ENCODE measurements at regions not wholly inside any gene's neighbourhood (a gene's known extent, or its start where the extent isn't known, plus 50 kb on each side); places are given as distances from the start of the nearest gene placed in this dataset.
A peak's percentile ranks its signal among the peaks of the same experiment; 100 is the strongest.
"Not testable (repeated sequence)": the region's sequence is repeated elsewhere in the genome, so short reads cannot be mapped to it uniquely, and the experiment has no call there.

- Histone ChIP-seq H3K4me1 (ENCODE audit: control insufficient read depth, insufficient read depth, low read length) (no peaks in the 10 kb centered on the region), H3K4me3 (ENCODE audit: low read depth, low read length) (no peak overlapping the region)
- no peak for DNase-seq (ENCODE audit: low read depth in 4 of 6, low spot score in 6 of 6)
Measured at GRCh38 chr3:104360038-104360437, 1006.7 kb upstream of the ALCAM start.

GRCh38 chr3:104361748-104362147 is 1005.0 kb upstream of the ALCAM start:
- H3K27me3 ChIP-seq (ENCODE audit: control insufficient read depth, insufficient read depth, low read length); H3K4me1 ChIP-seq (ENCODE audit: control insufficient read depth, insufficient read depth, low read length); H3K9me3 ChIP-seq (ENCODE audit: control insufficient read depth, insufficient read depth, low read length); DNase-seq (ENCODE audit: low read depth in 4 of 6, low spot score in 6 of 6); H3K4me3 ChIP-seq (ENCODE audit: low read depth, low read length); H3K27ac ChIP-seq (ENCODE audit: low read depth, low read length); H3K36me3 ChIP-seq (ENCODE audit: control insufficient read depth, insufficient read depth, low read length): not testable (repeated sequence)
- 100% methylated on average over 4 of the region's 8 CpGs for WGBS (ENCODE audit: insufficient coverage)

More at GRCh38 chr3:104360038-104360437, 1006.7 kb upstream of the ALCAM start:
- Histone ChIP-seq H3K9me3 (ENCODE audit: control insufficient read depth, insufficient read depth, low read length) (no peaks in the 10 kb centered on the region), H3K36me3 (ENCODE audit: control insufficient read depth, insufficient read depth, low read length) (no peaks in the 10 kb centered on the region), H3K27me3 (ENCODE audit: control insufficient read depth, insufficient read depth, low read length) (no peaks in the 10 kb centered on the region), H3K27ac (ENCODE audit: low read depth, low read length) (peak overlapping the region; percentile 45)

GRCh38 chr3:104362319-104362718 is 1004.4 kb upstream of the ALCAM start:
- DNase-seq (ENCODE audit: low read depth in 4 of 6, low spot score in 6 of 6): no peak
- no peak overlapping the region for H3K27ac ChIP-seq (ENCODE audit: low read depth, low read length)
- no peaks in the 10 kb centered on the region for H3K9me3 ChIP-seq (ENCODE audit: control insufficient read depth, insufficient read depth, low read length)
- H3K4me3 ChIP-seq (ENCODE audit: low read depth, low read length): no peak overlapping the region
- WGBS (ENCODE audit: insufficient coverage): 99% methylated on average over 5 of the region's 6 CpGs
- H3K27me3 ChIP-seq (ENCODE audit: control insufficient read depth, insufficient read depth, low read length): no peaks in the 10 kb centered on the region
- H3K4me1 ChIP-seq (ENCODE audit: control insufficient read depth, insufficient read depth, low read length): no peaks in the 10 kb centered on the region
- H3K36me3 ChIP-seq (ENCODE audit: control insufficient read depth, insufficient read depth, low read length): no peaks in the 10 kb centered on the region

- Histone ChIP-seq H3K27me3 (ENCODE audit: control insufficient read depth, insufficient read depth, low read length) (no peaks in the 10 kb centered on the region), H3K27ac (ENCODE audit: low read depth, low read length) (peak overlapping the region; percentile 61), H3K9me3 (ENCODE audit: control insufficient read depth, insufficient read depth, low read length) (no peaks in the 10 kb centered on the region), H3K4me1 (ENCODE audit: control insufficient read depth, insufficient read depth, low read length) (no peaks in the 10 kb centered on the region), H3K36me3 (ENCODE audit: control insufficient read depth, insufficient read depth, low read length) (no peaks in the 10 kb centered on the region), H3K4me3 (ENCODE audit: low read depth, low read length) (no peak overlapping the region)
- peak in 1 of 6 donors; percentile 35 for DNase-seq (ENCODE audit: low read depth in 4 of 6, low spot score in 6 of 6)
- WGBS (ENCODE audit: insufficient coverage): no CpG with 5 or more reads among the region's 3 CpGs
Measured at GRCh38 chr3:104367000-104367399, 999.7 kb upstream of the ALCAM start.

GRCh38 chr3:104368760-104369159 is 997.9 kb upstream of the ALCAM start:
- Histone ChIP-seq H3K27ac (ENCODE audit: low read depth, low read length) (no peak overlapping the region), H3K9me3 (ENCODE audit: control insufficient read depth, insufficient read depth, low read length) (no peaks in the 10 kb centered on the region), H3K4me1 (ENCODE audit: control insufficient read depth, insufficient read depth, low read length) (no peaks in the 10 kb centered on the region), H3K4me3 (ENCODE audit: low read depth, low read length) (no peak overlapping the region), H3K36me3 (ENCODE audit: control insufficient read depth, insufficient read depth, low read length) (no peaks in the 10 kb centered on the region), H3K27me3 (ENCODE audit: control insufficient read depth, insufficient read depth, low read length) (no peaks in the 10 kb centered on the region)
- no peak for DNase-seq (ENCODE audit: low read depth in 4 of 6, low spot score in 6 of 6)

- no peak for DNase-seq (ENCODE audit: low read depth in 4 of 6, low spot score in 6 of 6)
- WGBS (ENCODE audit: insufficient coverage): 79% methylated on average over 3 of the region's 3 CpGs
- Histone ChIP-seq H3K36me3 (ENCODE audit: control insufficient read depth, insufficient read depth, low read length) (no peaks in the 10 kb centered on the region), H3K9me3 (ENCODE audit: control insufficient read depth, insufficient read depth, low read length) (no peaks in the 10 kb centered on the region), H3K27ac (ENCODE audit: low read depth, low read length) (no peak overlapping the region), H3K27me3 (ENCODE audit: control insufficient read depth, insufficient read depth, low read length) (no peaks in the 10 kb centered on the region), H3K4me3 (ENCODE audit: low read depth, low read length) (no peak overlapping the region), H3K4me1 (ENCODE audit: control insufficient read depth, insufficient read depth, low read length) (no peaks in the 10 kb centered on the region)
Measured at GRCh38 chr3:104385421-104385820, 981.3 kb upstream of the ALCAM start.

- Histone ChIP-seq H3K27ac (ENCODE audit: low read depth, low read length) (no peak overlapping the region), H3K4me1 (ENCODE audit: control insufficient read depth, insufficient read depth, low read length) (no peaks in the 10 kb centered on the region), H3K36me3 (ENCODE audit: control insufficient read depth, insufficient read depth, low read length) (no peaks in the 10 kb centered on the region), H3K4me3 (ENCODE audit: low read depth, low read length) (no peak overlapping the region), H3K27me3 (ENCODE audit: control insufficient read depth, insufficient read depth, low read length) (no peaks in the 10 kb centered on the region), H3K9me3 (ENCODE audit: control insufficient read depth, insufficient read depth, low read length) (peaks cover 3% of the 10 kb centered on the region)
- DNase-seq (ENCODE audit: low read depth in 4 of 6, low spot score in 6 of 6): peak in 1 of 6 donors; percentile 48
Measured at GRCh38 chr3:104388619-104389018, 978.1 kb upstream of the ALCAM start.

GRCh38 chr3:104392327-104392726 is 974.4 kb upstream of the ALCAM start:
- Histone ChIP-seq H3K4me1 (ENCODE audit: control insufficient read depth, insufficient read depth, low read length) (no peaks in the 10 kb centered on the region), H3K4me3 (ENCODE audit: low read depth, low read length) (no peak overlapping the region), H3K9me3 (ENCODE audit: control insufficient read depth, insufficient read depth, low read length) (peaks cover 3% of the 10 kb centered on the region), H3K27me3 (ENCODE audit: control insufficient read depth, insufficient read depth, low read length) (no peaks in the 10 kb centered on the region), H3K27ac (ENCODE audit: low read depth, low read length) (no peak overlapping the region), H3K36me3 (ENCODE audit: control insufficient read depth, insufficient read depth, low read length) (no peaks in the 10 kb centered on the region)
- DNase-seq (ENCODE audit: low read depth in 4 of 6, low spot score in 6 of 6): no peak
- no CpG with 5 or more reads among the region's 2 CpGs for WGBS (ENCODE audit: insufficient coverage)

- Histone ChIP-seq H3K27me3 (ENCODE audit: control insufficient read depth, insufficient read depth, low read length) (no peaks in the 10 kb centered on the region), H3K36me3 (ENCODE audit: control insufficient read depth, insufficient read depth, low read length) (no peaks in the 10 kb centered on the region), H3K27ac (ENCODE audit: low read depth, low read length) (no peak overlapping the region), H3K4me3 (ENCODE audit: low read depth, low read length) (no peak overlapping the region), H3K4me1 (ENCODE audit: control insufficient read depth, insufficient read depth, low read length) (no peaks in the 10 kb centered on the region), H3K9me3 (ENCODE audit: control insufficient read depth, insufficient read depth, low read length) (peaks cover 3% of the 10 kb centered on the region)
- WGBS (ENCODE audit: insufficient coverage): 83% methylated on average over 1 of the region's 2 CpGs
- DNase-seq (ENCODE audit: low read depth in 4 of 6, low spot score in 6 of 6): no peak
Measured at GRCh38 chr3:104396974-104397669, 969.6 kb upstream of the ALCAM start.

GRCh38 chr3:104397713-104398112 is 969.0 kb upstream of the ALCAM start:
- Histone ChIP-seq H3K9me3 (ENCODE audit: control insufficient read depth, insufficient read depth, low read length) (peaks cover 3% of the 10 kb centered on the region), H3K4me3 (ENCODE audit: low read depth, low read length) (no peak overlapping the region), H3K4me1 (ENCODE audit: control insufficient read depth, insufficient read depth, low read length) (no peaks in the 10 kb centered on the region), H3K27ac (ENCODE audit: low read depth, low read length) (no peak overlapping the region), H3K27me3 (ENCODE audit: control insufficient read depth, insufficient read depth, low read length) (no peaks in the 10 kb centered on the region), H3K36me3 (ENCODE audit: control insufficient read depth, insufficient read depth, low read length) (no peaks in the 10 kb centered on the region)
- no peak for DNase-seq (ENCODE audit: low read depth in 4 of 6, low spot score in 6 of 6)
- no CpG with 5 or more reads among the region's 1 CpG for WGBS (ENCODE audit: insufficient coverage)
